ENCODE measurements at regions not wholly inside any gene's neighbourhood (a gene's known extent, or its start where the extent isn't known, plus 50 kb on each side); places are given as distances from the start of the nearest gene placed in this dataset.

DNA sequence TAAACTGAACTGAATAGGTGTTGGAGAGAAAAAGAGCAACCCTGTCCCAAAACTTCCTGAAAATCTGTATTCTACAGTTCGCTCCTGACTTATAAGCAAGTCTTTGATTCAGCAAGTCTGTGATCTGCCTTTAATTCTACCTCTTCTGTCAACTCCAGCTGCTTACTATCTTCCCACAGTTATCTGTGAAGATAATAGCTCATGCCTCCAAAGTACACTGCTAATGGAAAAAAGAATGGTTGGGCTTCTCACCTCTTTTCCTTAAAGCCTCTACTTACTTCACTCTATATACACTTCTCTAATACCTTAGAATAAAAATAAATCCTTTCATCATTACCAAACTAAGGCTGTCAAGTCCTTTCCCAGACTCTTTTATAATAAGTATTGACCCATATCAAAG is 391.5 kb upstream of the MIR17HG start:
- Histone ChIP-seq H3K27me3 (ENCODE audit: control insufficient read depth, insufficient read depth, low read length) (no peaks in the 10 kb centered on the region), H3K9me3 (ENCODE audit: control insufficient read depth, insufficient read depth, low read length) (no peaks in the 10 kb centered on the region), H3K4me3 (ENCODE audit: low read depth, low read length) (no peak overlapping the region), H3K27ac (ENCODE audit: low read depth, low read length) (no peak overlapping the region)
- ChIA-PET POLR2A (no interaction called here), CTCF (no interaction called here)
- DNase-seq (ENCODE audit: low read depth, low spot score) = no peak
- TF ChIP-seq, protein P1, sequence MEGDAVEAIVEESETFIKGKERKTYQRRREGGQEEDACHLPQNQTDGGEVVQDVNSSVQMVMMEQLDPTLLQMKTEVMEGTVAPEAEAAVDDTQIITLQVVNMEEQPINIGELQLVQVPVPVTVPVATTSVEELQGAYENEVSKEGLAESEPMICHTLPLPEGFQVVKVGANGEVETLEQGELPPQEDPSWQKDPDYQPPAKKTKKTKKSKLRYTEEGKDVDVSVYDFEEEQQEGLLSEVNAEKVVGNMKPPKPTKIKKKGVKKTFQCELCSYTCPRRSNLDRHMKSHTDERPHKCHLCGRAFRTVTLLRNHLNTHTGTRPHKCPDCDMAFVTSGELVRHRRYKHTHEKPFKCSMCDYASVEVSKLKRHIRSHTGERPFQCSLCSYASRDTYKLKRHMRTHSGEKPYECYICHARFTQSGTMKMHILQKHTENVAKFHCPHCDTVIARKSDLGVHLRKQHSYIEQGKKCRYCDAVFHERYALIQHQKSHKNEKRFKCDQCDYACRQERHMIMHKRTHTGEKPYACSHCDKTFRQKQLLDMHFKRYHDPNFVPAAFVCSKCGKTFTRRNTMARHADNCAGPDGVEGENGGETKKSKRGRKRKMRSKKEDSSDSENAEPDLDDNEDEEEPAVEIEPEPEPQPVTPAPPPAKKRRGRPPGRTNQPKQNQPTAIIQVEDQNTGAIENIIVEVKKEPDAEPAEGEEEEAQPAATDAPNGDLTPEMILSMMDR (IDR thresholded peaks at IDR 0.05; ENCODE audit: low read depth, low read length) = no peak

DNA sequence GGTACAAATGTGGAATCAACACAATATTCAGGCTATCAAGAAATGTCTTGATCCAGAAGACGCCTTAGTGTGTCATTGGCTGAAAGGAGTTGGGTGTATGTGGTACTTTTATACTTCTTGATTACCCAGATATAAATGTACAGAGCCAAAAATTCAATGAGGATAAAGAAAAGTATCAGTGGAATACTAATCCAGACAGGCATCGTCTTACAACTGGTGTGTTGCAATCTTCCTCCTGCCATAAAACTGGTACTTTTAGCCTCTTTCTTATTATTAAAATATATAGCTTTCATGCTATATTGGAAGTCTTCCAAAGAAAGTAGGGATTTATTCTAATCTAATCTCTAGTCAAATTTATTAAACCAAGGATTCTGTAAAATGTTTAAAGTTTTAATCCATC is 388.6 kb upstream of the MIR17HG start:
- ChIA-PET POLR2A (no interaction called here), CTCF (interaction anchor here (0.6 kb wide), 1 partner anchor 1583 kb away, joined by 5 read pairs; no protein-coding TSS in a partner anchor)
- no peak overlapping the region for H3K4me3 ChIP-seq (ENCODE audit: low read depth, low read length)
- no peaks in the 10 kb centered on the region for H3K9me3 ChIP-seq (ENCODE audit: control insufficient read depth, insufficient read depth, low read length)
- H3K27me3 ChIP-seq (ENCODE audit: control insufficient read depth, insufficient read depth, low read length) = no peaks in the 10 kb centered on the region
- H3K27ac ChIP-seq (ENCODE audit: low read depth, low read length) = no peak overlapping the region
- no peak for DNase-seq (ENCODE audit: low read depth, low spot score)
- TF ChIP-seq, protein P1 (IDR thresholded peaks at IDR 0.05; ENCODE audit: low read depth, low read length) = no peak

GRCh38 chr13:90968166-90968904 is 379.2 kb upstream of the MIR17HG start:
- Histone ChIP-seq H3K4me3 (ENCODE audit: low read depth, low read length) (no peak overlapping the region), H3K27me3 (ENCODE audit: control insufficient read depth, insufficient read depth, low read length) (no peaks in the 10 kb centered on the region), H3K27ac (ENCODE audit: low read depth, low read length) (no peak overlapping the region), H3K9me3 (ENCODE audit: control insufficient read depth, insufficient read depth, low read length) (no peaks in the 10 kb centered on the region)
- POLR2A ChIA-PET = no interaction called here
- TF ChIP-seq, protein P1 (IDR thresholded peaks at IDR 0.05; ENCODE audit: low read depth, low read length) = no peak
- CTCF ChIA-PET = no interaction called here
- DNase-seq (ENCODE audit: low read depth, low spot score) = no peak

GRCh38 chr13:90974249-90974975 is 373.1 kb upstream of the MIR17HG start:
- no peak overlapping the region for H3K27ac ChIP-seq (ENCODE audit: low read depth, low read length)
- peaks cover 3% of the 10 kb centered on the region; the same call in 1 of the 2 replicates for H3K9me3 ChIP-seq (ENCODE audit: control insufficient read depth, insufficient read depth, low read length)
- ChIA-PET CTCF (no interaction called here), POLR2A (no interaction called here)
- no peak for DNase-seq (ENCODE audit: low read depth, low spot score)
- H3K27me3 ChIP-seq (ENCODE audit: control insufficient read depth, insufficient read depth, low read length) = no peaks in the 10 kb centered on the region
- TF ChIP-seq, protein P1 (IDR thresholded peaks at IDR 0.05; ENCODE audit: low read depth, low read length) = no peak
- no peak overlapping the region for H3K4me3 ChIP-seq (ENCODE audit: low read depth, low read length)

DNA sequence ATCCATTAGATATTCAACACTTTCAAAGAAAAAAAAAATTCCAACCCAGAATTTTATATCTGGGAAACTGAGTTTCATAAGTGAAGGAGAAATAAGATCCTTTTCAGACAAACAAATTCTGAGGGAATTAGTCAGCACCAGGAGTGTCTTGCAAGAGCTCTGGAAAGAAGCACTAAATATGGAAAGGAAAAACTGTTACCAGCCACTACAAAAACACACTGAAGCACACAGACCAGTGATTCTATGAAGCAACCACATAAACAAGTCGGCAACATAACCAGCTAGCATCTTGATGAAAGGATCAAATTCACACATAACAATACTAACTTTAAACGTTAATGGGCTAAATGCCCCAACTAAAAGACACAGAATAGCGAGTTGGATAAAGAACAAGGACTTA is 368.4 kb upstream of the MIR17HG start:
- TF ChIP-seq, protein P1 (IDR thresholded peaks at IDR 0.05; ENCODE audit: low read depth, low read length) = no peak
- no peak overlapping the region for H3K27ac ChIP-seq (ENCODE audit: low read depth, low read length)
- no peak for DNase-seq (ENCODE audit: low read depth, low spot score)
- peaks cover 3% of the 10 kb centered on the region; the same call in 1 of the 2 replicates for H3K9me3 ChIP-seq (ENCODE audit: control insufficient read depth, insufficient read depth, low read length)
- H3K4me3 ChIP-seq (ENCODE audit: low read depth, low read length) = no peak overlapping the region
- ChIA-PET CTCF (no interaction called here), POLR2A (no interaction called here)
- no peaks in the 10 kb centered on the region for H3K27me3 ChIP-seq (ENCODE audit: control insufficient read depth, insufficient read depth, low read length)

Data from AG04450 (cell line).